Stimulated activated naive CD4-positive, alpha-beta T cell (primary cell): ENCODE measurements at regions not wholly inside any gene's neighbourhood (a gene's known extent, or its start where the extent isn't known, plus 50 kb on each side); places are given as distances from the start of the nearest gene placed in this dataset.
"Not testable (repeated sequence)": the region's sequence is repeated elsewhere in the genome, so short reads cannot be mapped to it uniquely, and the experiment has no call there.

Experiments
- DNase-seq, 6 experiments: peaks; one replicate each; lab custom pipeline; 2025; lab: John Stamatoyannopoulos, UW

DNA sequence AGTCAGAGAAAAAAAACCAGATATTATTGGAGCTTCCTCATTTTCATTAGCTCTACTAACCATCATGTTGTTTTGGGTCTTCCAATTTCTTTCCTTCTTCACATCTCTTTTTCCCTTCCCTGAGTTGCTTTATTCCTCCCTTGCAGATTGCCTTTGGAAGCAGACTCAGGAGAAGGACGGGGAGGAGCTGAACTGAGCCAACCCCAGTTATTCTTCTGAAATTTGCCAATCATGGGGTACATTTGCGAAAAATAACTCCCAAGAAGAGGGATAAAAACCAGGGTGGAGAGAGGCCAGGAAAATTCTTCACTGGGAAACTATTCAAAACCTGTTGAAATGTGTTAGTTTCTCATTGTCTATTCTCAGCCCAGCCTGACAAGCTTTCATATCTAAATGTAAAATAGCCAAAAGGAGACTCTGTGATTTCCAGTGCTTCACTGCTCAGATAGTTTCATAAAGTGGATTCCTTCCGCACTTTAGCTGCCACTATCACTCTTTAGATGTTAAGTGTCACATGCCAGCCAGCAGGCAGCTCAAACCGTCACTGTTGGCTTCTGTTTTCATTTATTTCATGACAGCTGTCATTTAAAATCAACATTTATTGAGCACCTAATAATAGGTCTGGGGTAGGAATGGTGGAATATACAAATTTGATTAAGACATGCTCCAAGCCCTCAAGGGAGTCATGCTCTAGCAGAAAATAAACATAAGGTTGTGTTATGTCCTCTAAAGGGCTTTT lies 204.5 kb downstream of the SREK1 start:
- DNase-seq, result no peak

DNA sequence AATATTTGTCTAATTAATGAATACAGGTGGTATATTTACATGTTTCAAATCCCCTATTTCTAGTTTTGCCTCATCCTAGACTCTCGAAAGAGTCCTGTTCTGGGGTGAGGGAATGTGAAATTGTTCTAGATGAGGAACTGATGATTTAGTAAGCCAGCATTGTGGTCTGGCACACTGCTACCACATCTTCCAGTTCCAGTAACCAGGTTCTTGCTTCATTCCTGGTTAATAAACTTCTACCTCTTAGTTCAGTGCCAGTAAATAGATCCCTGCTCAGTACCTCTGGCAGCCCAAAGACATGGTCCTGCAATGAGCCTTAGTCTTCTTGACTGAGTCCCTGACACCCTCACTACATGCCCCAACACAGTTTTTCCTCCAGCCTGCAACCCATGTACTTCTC lies 207.7 kb downstream of the SREK1 start:
- DNase-seq, result no peak

DNA sequence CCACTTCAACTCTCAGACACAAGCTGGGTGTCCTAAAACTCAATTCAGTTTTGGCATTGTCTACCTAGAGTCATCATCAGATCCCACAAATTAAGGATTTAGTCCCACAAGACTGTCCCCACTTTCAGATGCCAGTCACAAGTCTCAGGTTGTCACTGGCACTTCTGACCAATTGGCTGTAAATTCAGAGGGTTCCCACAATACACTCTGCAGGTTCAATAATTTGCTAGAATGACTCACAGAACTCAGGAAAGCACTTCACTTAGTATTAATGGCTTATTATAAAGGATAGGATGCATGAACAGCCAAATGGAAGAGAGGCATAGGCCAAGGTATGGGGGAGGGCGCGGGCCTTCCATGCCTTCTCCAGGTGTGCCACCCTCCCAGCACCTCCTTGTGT lies 209.1 kb downstream of the SREK1 start:
- DNase-seq, result no peak

DNA sequence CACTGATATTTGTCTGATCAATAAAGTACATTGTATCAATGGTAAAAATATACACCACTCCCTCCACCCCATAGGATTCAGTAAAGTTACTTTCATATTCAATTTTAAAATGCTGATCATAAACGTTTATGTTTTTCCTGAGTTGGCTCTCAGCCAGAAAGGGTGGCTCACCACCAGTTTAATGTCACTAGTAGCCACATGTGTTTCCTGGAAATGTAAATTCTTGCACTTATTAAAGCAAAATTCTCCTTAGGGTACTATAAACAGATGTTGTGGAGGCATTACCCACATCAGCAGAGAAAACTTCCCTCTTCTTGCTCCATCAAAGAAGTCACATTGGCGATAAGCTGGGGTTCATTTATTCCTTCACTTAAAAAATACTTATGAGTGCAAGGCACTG lies 210.3 kb downstream of the SREK1 start:
- DNase-seq, result no peak

DNA sequence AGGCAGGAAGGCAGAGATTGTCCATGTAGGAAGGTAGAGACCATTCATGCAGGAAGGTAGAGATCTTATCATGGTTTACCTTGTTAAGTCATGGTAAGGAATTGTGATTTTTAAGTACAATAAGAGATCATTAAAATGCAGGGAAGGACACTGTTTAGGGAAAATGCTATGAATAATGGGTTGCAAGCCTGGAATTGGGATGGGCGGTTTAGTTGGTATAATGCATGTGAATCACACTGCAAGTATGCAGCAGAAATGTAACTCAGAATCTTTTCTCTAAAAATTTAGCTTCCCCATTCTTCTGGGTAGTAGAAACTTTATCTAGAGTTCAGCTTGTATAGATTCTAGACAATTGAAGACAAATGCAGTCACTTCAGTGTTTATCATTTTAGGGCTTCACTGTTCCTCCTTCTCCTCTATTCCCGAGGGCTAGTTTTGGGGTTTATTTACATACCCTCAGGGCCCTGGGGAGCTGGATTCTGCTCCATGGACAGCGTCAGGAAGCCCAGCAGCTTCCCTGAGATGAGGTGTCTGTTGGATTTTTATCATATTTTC lies 212.0 kb downstream of the SREK1 start:
- DNase-seq, result no peak

DNA sequence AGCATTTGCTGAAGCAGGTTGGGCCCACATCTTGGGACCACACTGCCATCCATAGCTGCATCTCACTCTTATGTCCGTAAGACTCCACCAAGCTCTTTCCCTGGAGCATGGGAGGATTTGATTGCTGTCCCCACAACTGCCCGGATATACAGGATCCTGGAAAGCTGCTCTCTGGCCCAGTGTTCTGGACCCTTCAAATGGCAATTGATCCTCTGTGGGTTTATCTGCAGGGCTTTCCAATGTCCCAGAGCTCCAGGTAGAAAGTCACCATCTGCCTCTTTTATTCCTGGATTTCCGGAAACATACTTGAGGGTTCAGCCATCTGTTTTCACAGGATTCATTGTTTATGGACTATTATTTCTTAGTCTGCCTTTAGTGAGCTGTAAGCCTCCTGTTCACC lies 214.6 kb downstream of the SREK1 start:
- DNase-seq, result no peak

DNA sequence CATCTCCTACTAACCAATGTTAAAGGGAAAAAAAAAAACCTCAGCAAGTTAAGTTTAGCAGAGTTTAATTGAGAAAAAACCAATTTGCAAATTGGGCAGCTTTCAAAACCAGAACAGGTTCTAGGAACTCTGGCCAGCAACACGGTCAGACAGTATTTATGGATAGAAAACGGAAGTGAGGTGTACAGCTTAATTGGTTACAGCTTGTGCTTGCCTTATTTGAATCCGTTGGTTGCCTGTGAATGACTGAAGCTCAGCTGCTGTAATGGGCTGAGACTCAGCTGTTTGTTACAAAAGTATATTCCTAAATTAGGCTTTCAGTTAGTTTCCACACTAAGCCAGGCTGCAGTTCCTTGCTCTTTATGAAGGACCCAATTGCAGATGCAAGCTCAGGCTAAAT lies 217.0 kb downstream of the SREK1 start:
- no peak for DNase-seq

DNA sequence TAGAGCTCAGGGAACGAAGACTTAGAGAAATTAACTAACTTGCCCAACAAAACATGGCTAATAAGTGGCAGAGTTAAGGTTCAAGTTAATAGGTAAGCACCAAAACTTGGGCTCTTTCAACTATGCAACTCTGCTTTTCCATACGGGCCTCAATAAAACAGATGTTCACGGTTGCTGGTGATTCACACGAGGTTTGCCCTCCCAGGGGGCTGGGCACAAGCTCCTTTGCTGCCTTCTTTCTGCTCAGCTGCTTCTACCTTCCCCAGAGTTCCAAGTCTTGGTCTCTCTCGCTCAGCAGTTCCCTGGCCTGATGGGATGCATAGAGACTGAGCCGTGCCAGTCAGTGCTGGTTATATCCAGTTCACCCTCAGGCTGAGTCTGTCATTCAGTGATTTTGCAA lies 217.9 kb downstream of the SREK1 start:
- DNase-seq, result no peak

DNA sequence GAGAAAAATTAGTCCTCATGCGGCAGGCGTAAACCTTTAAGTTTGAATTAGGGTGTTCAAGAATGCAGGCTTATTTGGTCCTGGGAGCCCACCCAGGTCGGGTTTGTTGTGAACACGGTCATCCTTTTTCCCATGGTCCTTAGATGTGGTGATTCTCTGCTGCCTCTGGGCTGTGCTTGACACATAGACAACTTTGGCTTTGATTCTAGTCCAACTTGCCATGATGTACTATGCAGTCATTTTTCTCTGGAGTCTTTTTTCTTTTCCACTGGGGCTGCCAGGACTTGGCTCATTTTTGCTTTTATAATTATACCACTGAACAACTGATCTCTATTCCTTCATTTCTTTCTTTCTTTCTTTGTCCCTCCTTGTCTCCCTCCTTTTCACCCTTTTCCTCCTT lies 218.6 kb downstream of the SREK1 start:
- no peak for DNase-seq

DNA sequence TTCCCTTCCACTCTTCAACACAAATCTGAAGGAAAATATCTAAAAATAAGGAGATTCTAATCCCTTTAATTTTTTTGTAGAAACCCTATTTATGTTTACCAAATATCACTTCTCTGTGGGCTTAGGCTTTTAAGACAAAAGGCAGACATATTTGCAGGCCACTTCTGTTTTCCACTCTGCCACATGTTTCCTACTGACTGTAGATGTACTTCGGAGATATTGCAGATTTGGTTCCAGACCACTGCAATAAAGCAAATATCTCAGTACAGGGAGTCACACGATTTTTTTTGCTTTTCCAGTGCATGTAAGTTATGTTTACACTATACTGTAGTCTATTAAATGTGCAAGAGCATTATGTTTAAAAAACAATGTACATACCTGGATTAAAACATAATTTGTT lies 219.0 kb downstream of the SREK1 start:
- no peak for DNase-seq

DNA sequence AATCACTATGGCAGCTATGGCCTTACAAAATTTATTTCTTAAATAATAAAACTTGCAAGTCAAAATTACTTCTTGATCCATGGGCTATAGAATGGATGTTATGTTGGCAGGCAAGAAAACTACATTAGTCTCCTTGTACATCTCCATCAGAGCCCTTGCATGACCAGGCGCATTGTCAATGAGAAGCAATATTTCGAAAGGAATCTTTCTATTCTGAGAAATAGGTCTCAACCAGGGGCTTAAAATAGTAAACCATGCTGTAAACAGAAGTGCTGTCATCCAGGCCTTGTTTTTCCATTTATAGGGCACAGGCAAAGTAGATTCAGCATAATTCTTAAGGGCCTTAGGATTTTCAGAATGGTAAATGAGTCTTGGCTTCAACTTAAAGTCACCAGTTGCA lies 220.1 kb downstream of the SREK1 start:
- DNase-seq, result no peak

DNA sequence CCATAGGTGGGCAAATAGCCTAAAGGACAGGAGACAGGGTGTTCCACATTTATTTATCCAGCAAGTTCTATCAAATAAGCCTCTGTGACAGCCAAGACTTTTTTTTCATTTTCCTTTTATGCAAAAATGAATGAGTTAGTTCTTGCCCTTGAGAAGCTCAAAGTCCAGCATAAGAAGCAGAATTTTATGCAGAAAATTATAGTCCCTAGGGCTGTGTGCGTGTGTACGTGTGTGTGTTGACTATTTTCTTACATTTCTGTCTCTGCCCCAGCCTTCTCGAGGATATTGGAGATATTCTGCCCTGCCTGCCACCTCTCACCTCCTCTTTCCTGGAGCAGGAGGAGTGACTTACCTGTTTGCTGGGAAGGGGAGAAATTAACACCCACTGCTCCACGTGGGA lies 221.9 kb downstream of the SREK1 start:
- no peak for DNase-seq

DNA sequence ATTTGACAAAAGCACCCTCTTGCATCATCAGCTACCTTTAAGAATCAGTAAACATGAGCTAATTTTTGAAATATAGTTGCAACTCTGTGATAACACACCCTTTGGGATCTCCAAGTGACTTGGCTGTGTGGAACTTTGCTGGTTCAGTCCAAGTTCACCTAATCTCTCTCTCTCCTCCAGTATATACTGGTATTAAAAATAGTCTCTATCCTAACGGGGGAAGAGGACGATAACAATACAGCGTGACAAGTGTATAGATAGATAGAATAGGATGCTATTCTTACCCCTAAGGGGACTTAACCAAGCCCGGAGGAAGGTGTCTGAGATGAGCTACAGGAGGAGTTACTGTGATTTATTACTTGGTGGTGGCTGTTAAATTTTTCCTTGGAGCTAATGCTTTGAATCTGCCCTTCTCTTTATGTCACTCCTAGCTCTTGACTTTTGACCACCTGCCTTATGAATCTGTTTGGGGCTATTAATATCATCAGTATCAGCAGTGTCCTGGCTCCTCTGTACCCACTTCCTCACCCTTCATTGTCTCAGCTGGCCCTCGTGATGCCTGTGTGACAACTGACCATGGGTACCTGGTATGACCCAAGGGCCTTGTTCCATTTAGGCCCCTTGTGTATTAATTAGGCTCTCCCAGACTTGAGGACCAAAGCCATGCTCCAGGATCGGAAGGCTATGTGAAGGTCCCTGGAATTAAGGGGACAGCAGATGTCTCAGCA lies 223.9 kb downstream of the SREK1 start:
- no peak for DNase-seq

DNA sequence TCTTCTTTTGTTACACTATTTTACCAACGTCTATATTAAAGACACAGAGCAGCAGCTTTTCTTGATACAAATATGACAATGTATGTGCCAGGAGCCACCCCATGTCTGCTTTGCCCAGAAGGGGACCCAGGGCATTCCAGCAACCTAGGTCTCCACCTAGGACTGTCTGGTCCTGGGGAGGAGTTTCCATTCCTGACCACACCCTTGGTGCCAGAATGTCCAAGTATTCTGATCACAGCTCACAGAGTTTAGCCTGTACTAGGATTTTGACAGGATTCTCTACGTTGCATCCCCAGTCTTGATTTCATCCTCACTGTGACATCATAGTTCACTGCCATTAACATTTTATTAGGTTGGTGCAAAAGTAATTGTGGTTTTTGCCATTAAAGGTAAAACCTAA lies 224.7 kb downstream of the SREK1 start:
- no peak for DNase-seq

DNA sequence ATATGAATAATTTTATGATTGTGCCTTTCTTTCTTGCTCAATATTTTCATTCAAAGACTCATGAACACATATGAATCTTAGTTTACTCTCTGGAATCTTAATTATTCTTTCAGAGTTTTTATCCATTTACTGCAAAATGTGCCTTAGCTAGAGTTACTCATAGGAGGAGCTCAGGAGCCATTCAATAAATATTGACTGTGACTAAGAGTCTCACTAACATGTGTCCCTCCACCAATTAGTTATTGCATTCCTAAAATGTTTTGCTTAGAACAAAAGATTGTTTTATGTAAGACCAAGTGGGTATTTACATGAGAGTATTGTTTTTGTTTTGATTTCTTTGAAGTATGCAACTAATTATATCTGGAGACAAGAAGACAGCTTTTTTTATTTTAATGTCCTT lies 218.4 kb upstream of the MAST4 start:
- DNase-seq, result no peak

DNA sequence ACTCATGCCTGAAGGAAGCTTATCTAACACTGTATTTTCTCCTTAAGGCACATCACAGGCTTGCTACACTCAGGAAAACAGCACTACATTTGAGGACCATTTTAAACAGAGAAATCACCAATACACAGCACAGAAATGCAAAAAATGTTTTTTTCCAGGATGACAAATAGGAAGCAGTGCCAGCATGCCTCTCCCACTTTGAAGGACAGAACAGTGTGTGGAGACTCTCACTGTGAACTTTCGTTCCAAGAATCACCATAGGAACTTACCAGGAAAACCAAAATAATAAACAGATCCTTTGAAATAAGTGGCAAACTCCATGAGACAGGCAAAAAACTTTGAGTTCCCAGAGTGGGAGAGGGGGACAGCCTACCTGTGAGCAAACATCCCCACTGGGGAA lies 217.8 kb upstream of the MAST4 start:
- DNase-seq, result no peak

DNA sequence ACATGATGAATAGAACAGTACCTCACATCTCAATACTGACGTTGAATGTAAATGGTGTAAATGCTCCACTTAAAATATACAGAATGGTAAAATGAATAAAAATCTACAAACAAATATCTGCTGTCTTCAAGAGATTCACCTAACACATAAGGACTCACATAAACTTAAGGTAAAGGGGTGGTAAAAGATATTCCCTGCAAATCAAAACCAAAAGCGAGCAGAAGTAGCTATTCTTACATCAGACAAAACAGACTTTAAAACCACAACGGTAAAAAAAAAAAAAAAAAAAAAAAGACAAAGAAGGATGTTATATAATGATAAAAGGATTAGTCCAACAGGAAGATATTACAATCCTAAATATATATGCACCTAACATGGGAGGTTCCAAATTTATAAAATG lies 214.0 kb upstream of the MAST4 start:
- no peak for DNase-seq

DNA sequence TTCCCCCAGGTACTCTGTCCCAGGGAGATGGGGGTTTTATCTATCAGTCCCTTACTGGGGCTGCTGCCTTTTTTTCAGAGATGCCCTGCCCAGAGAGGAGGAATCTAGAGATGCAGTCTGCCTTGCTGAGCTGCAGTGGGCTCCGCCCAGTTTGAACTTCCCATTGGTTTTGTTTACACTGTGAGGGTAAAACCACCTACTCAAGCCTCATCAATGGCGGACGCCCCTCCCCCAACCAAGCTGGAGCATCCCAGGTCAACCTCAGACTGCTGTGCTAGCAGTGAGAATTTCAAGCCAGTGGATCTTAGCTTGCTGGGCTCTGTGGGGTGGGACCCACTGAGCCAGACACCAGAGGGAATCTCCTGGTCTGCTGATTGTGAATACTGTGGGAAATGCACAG lies 191.0 kb upstream of the MAST4 start:
- DNase-seq, result not testable (repeated sequence)

DNA sequence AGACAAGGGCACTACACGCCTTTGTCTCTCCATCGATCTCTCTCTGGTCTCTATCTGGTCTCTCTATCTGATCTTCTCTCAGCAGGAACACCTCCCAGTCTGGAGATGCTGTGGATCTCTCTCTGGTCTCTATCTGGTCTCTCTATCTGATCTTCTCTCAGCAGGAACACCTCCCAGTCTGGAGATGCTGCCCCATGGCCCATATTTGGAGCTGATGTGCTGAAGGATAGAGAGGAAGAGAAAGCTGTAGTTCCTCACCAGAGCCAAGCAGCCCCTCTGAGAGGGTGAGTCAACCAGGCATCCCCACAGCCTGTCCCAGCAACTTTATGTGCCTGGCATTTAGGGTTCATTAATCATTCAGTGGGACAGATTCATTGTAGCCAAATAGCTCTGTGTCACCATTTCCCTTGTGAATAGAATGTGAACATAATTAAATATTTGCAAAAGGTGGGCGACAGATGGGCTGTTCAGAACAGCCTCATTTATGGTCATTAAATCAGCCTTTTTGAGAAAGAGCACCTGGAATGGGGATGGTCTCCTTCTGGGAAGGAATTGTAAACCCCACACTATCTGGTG lies 189.3 kb upstream of the MAST4 start:
- no peak for DNase-seq

DNA sequence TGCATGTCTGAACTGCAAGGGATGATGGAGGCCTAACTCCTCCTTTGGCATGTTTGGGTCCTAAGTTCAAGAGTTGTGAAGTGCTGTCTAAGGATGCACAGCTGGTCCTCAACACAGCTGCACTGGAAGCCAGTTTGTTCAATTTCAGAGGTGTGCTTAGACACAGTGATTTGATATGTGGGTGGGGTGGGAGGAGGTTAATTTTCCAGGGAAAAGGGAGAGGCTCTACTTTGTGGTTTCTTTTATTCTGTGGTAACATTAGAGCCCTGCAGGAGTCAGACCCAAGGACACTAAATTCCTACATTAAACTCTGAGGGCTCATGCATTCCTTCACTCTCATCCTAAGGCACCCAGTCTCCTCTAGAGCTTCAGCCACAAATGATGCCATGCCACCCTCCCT lies 188.4 kb upstream of the MAST4 start:
- no peak for DNase-seq

DNA sequence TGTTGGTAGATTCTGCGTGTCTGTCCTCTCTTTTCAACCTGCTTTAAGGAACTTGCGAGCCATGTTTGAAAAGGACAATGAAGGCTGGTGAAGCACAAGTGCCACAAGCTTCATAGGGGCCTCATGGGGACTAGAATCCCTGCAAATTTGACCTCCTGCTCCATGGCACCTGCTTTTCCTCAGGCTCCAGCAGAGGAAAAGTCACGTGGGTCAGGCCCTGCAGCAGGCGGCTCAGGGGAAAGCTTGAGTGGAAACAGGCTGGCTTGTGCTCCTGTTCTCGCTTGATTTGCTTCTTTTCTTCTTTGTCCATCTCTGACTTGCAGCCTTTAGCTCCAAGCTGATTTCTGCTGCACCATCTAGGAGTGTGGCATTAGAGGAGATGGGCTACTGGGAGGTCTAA lies 187.6 kb upstream of the MAST4 start:
- no peak for DNase-seq

DNA sequence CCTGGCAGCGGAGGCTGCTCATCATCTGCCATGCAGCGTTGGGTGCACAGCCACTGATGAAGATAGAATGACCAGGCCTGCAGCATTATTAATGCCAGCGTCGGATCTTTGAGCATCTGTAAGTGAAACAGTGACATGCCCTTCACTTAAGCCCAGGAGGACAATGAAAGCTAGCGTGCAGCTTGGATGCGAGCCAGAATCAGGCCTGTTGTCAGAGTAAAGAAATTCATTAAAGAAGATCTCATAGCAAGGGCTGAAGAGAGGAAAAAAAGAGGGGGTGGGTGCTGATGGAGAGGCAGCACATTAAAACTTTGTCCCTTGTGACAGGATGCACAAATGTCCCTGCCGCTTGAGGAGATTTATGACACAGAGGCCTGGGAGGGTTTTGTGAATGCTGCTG lies 186.1 kb upstream of the MAST4 start:
- no peak for DNase-seq

DNA sequence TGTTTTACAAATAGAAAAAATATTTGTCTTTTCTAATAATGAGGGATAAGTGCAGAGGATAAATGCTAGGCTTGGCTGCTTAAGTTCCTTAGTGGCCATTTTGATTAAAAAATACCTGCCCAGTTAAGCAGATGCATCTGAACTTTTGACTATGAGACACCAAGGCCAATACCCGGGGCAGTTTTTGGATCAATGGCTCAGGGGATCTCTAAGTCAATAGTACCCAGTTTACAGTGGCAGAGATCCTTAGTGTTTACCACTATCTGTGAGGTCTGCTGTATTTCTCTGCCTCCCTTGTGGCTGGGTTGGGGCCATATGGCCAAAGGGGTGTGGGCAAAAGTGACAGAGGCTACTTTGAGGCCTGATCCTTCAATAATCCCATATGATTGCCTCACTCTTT lies 184.5 kb upstream of the MAST4 start:
- DNase-seq, result no peak
